ENCODE measurements at regions not wholly inside any gene's neighbourhood (a gene's known extent, or its start where the extent isn't known, plus 50 kb on each side); places are given as distances from the start of the nearest gene placed in this dataset.
"Not testable (repeated sequence)": the region's sequence is repeated elsewhere in the genome, so short reads cannot be mapped to it uniquely, and the experiment has no call there.

GRCh38 chr2:7432436-7432835 lies 515.2 kb downstream of the RNF144A start:
- no peak for DNase-seq

DNA sequence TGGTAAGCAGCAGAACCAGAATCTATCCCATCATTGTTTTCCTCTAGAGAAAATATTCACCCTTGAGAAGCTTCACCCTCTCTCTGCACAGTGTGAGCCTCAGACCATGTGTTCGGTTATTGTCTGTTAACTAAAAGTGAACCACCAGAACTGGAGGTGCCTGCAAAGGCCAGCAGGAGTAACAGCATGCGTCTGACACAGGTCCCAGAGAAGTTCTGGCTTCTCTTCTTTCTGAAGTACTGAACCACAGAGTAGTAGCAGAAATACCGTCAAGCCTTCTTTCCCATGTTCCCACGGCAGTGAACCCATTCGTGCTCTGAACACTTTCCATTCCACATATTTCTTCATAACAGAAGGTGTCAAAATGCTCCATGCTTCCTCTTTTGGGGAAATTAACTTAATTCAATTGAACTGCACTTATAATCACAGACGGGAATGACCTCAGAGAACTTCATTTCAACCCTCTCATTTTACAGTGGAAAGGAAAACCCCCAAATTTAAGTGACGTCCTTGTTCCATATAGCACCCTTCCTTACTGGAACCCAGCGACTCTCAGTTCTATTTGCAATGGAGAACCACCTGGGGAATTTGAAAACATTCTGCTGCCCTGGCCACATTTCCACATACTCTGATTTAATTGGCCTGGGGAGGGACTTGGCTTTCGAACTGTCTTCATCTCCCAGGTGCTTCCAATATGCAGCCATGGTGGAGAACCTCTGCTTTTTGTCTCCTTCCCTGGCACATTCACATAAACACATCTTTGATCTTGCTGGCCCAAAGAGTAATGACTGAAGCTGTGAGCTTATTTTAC lies 519.1 kb downstream of the RNF144A start:
- no peak for DNase-seq

GRCh38 chr2:7437141-7437540 lies 519.9 kb downstream of the RNF144A start:
- DNase-seq: no peak

- no peak for DNase-seq
Measured at GRCh38 chr2:7437716-7438632, 520.8 kb downstream of the RNF144A start.

- no peak for DNase-seq
Measured at GRCh38 chr2:7438855-7439254, 521.6 kb downstream of the RNF144A start.

DNA sequence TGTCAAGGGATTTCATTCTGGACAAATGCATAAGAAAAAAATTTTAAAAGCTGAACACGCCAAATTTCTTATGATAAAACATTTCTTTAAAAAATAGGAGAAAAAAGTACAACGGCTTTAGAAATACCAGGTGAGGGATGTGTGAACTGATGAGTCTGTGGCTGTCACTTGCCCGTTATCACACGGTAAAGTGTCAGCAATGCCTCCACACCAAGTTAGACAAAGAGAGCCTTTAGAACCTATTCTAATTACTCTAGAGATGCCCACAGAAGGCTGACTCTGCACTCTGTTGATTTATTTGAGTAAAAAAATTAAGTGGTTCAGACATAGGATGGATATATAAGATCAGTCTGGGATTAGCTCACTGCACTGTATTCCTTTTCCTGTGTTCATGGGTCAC lies 523.8 kb downstream of the RNF144A start:
- no peak for DNase-seq

GRCh38 chr2:7441841-7442240 lies 524.6 kb downstream of the RNF144A start:
- DNase-seq: not testable (repeated sequence)

DNA sequence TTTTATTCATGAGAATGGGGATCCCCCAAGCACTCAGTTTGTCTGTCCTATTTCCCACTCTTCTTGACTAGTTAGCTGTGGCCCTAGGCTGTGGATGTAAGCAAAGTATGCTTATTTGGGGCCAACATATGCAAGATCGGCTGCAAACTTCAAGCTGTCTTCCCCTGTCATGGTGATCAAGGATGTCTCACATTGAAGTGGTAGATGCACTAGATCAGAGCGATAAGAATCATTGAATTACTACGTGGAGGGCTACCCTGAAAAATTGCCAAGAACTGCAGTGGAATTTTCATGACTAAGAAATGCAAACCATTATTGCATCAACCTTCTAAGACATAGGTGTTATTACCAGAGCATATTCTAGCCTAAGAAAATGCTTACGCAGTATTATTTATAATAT lies 527.4 kb downstream of the RNF144A start:
- DNase-seq: no peak

DNA sequence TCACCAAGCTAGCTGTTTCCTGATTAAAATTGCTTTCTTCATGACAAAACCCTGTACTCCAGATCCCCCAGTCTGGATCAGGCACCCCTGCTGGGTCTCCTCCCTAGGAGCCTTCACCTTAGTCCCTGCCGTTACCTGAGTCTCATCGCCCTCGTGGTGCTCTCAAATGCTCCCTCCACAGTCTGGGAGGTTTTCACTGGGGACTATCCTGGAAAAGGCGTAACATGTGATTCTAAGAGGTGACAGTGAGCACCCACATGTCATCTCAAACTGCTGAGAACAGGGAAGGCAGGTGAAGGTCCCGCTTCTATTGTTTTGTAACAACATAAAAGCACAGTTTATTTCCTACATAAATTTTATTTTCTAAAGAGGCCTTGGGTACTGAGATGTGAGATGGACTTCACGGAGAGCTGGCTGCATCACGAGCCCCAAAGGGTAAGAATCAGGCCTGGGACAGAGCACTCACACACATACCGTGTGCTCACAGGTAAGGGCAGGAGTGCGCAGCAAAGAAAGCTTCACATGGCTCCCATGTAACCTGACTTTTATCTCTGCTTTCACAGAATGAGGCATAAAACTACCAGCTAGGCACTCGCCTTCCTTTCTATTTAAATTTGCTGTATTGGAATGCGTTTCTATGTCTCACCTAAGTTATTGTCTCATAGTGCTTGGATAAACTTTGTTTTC lies 531.5 kb downstream of the RNF144A start:
- no peak for DNase-seq

DNA sequence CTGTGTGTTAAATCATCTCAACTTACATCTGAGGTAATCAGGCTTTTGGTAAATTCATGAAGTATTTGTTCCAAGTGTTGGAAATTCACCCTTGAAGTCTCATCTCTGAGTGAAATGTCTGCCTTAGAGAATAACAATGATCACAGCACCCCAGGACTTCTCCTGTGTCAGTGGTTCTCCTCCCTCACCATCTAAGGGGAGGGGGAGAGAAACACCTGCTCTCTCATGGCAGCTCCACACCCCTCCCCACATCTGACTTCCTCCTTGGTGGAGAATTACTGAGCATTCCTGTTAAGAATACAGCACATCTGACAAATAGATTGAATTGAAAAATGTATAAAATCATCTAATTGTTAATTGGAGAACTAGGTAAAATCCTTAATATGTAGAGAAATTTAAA lies 532.1 kb downstream of the RNF144A start:
- DNase-seq: no peak

GRCh38 chr2:7450188-7450832 lies 533.1 kb downstream of the RNF144A start:
- no peak for DNase-seq

DNA sequence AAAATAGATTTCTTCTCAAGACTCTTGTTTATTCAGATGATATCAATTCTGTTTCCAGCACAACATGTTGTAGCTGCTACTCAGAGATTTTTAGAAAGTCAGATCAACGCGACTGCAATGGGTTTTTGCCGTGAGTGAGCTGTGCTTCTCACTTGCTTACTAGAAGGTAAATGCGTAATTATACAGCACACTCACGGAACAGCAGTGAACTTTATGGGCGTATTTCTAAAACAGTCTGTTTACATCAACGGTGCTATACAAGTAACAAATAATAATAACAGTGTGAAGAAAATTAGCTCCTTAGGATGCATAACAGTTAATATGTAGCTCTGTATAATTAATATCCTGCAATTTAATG lies 533.6 kb downstream of the RNF144A start:
- DNase-seq: no peak

GRCh38 chr2:7452110-7452876 lies 535.1 kb downstream of the RNF144A start:
- DNase-seq: no peak

DNA sequence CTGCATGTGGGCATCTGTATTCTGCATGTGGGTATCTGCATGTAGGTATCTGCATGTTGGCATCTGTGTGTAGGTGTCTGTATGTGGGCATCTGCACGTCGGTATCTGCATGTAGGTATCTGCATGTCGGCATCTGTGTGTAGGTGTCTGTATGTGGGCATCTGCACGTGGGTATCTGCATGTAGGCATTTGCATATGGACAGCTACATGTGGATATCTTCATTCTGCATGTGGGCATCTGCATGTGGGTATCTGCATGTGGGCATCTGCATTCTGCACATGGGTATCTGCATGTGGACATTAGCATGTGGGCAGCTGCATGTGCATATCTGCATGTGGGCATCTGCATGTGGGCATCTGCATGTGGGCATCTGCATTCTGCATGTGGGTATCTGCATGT lies 537.4 kb downstream of the RNF144A start:
- no peak for DNase-seq

DNA sequence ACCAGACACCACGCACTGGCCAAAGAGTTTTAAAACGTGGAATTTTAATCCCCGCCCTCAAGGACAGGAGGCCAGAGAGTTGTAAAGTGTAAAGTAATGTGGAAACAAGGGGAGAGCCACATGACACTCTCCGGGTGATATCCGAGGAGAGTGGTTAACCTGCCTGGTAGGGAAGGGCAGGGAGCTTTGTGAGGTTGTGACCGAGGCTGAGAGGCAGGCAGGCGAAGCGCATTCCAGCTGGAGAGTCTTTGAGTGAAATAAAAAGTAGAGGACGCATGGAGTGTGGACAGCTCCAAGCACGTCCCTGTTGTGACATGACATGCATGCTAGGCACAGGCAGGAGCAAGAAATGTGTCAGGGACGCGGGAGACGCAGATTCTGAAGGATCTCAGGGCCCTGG lies 539.5 kb downstream of the RNF144A start:
- no peak for DNase-seq

- no peak for DNase-seq
Measured at GRCh38 chr2:7458066-7458465, 540.9 kb downstream of the RNF144A start.

DNA sequence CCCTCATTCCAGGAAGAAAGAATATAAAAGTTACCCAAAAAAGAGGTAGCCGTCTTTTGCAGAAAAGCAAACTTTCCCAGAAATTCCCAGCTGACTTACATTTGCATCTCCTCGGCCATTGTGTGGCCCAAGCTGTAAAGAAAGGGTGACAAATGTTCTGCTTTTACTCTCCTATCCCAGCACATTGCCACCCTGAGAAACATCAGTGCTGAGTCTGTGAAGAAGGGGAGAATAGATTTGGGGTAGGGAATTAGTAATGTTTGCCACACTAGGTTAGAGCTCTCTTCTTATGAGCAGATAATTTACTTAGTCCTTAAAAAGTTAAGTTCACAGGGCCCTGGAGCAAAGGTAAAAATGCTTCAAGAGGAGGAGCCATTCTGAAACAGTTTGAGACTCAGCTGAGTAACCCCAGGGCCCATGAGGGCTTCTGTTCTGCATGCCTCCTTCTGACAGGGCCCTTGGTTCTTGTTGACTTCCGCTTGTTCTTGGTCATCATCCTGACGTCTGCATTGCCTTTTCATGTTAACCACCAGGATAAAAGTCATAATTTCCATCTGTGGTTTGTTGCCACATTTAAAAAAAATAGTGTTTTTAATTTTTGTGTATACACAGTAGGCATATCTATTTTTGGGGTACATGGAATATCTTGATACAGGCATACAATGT lies 550.7 kb downstream of the RNF144A start:
- DNase-seq: no peak

DNA sequence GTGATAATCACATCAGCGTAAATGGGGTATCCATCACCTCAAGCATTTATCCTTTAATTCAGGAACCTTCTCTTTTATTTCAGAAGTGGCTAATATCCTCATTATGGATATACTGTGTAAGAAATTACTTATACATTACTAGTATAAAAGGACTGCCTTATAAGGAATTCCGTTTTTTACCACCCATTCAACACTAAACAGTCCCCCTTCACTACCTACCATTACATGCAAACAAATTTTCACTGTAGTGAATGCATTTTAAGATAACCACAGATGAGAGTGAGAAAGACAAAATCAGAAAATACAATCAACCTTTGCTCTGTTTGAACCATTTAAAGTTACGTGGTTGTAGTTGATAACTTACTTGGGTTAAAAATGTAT lies 551.2 kb downstream of the RNF144A start:
- DNase-seq: no peak

DNA sequence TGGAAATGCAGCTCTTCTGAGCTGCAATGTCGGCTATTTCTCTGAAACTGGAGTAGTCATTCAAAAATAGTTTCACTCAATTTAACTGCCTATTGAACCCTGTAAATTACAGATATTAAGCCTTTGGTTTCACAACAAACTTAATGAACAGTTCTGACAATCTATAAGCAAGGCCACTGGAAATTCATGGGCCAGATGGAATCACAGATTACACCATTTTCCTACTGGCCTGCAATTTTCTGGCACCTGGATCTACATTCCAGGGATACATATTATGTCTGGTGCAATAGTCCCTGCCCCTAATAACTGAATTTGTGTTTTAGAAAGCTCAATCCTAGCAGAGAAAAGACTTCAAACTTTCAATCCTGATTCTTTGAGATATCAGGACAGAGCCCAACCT lies 551.7 kb downstream of the RNF144A start:
- no peak for DNase-seq

GRCh38 chr2:7471185-7471584 lies 554.0 kb downstream of the RNF144A start:
- DNase-seq: no peak

DNA sequence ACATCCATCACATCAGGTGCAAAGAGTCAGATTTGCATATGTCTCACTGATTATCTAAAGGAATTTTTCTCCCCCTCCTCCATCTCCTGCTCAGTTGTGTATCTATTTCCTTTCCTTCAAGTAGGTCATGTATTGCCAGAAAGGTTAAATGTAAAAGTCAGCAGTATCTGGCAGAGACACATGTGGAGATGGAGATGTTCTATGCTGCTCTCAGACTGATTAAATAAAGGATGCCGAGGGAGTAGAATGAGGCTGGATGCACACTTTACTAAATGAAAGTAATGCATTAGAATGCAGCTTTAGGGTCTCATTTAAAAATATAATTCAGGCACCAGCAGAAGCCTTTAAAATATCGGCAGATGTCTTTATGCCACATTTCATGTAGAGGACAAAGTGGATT lies 555.3 kb downstream of the RNF144A start:
- no peak for DNase-seq
